ENCODE measurements at regions not wholly inside any gene's neighbourhood (a gene's known extent, or its start where the extent isn't known, plus 50 kb on each side); places are given as distances from the start of the nearest gene placed in this dataset.

DNA sequence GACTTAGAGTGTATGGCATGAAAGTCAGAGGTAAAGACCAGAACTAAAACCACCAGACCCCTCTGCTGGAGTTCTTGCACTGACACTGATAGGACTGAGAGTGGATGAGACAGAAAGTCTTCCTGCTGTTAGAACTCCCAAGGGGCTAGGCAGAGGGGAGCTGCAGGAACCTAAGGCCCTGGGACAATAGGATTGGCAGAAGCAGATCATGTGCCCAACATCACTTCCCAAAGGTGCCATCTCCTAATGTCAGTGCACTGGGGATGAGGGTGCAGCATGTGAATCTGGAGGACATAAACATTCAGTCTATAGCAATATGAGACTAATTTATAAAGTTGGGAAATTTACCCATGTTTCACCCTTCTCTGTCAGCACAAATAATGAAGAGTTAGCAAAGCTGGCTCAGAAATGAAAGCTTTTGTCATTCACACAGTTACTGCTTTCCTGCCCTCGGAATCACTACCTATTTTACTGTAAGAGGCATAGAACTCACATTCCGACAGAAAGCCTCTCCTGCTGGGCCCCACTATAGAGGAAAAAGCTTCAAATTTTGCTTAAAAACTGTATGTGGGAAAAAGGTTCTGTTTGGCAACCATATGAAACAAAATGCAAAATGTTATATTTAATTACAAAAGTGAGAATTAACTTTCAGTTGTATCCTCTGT is 49.9 kb upstream of the SSX2IP start:
- H3K27ac Mint-ChIP-seq = no peak overlapping the region
- H3K36me3 Mint-ChIP-seq (ENCODE audit: insufficient read depth) = no peaks in the 10 kb centered on the region
- DNase-seq (ENCODE audit: low spot score, unreplicated experiment) = no peak
- peaks cover 7% of the 10 kb centered on the region for H3K27me3 Mint-ChIP-seq
- H3K4me1 Mint-ChIP-seq (ENCODE audit: low read depth) = no peaks in the 10 kb centered on the region
- H3K9me3 Mint-ChIP-seq (ENCODE audit: low read depth) = no peaks in the 10 kb centered on the region
- H3K4me3 Mint-ChIP-seq (ENCODE audit: low read depth) = no peak overlapping the region
- TF ChIP-seq, protein P1, sequence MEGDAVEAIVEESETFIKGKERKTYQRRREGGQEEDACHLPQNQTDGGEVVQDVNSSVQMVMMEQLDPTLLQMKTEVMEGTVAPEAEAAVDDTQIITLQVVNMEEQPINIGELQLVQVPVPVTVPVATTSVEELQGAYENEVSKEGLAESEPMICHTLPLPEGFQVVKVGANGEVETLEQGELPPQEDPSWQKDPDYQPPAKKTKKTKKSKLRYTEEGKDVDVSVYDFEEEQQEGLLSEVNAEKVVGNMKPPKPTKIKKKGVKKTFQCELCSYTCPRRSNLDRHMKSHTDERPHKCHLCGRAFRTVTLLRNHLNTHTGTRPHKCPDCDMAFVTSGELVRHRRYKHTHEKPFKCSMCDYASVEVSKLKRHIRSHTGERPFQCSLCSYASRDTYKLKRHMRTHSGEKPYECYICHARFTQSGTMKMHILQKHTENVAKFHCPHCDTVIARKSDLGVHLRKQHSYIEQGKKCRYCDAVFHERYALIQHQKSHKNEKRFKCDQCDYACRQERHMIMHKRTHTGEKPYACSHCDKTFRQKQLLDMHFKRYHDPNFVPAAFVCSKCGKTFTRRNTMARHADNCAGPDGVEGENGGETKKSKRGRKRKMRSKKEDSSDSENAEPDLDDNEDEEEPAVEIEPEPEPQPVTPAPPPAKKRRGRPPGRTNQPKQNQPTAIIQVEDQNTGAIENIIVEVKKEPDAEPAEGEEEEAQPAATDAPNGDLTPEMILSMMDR (IDR thresholded peaks at IDR 0.05; ENCODE audit: unreplicated experiment) = no peak

All from progenitor cell of endocrine pancreas (in vitro differentiated cells).